Astrocyte of the hippocampus (primary cell): ENCODE measurements at regions not wholly inside any gene's neighbourhood (a gene's known extent, or its start where the extent isn't known, plus 50 kb on each side); places are given as distances from the start of the nearest gene placed in this dataset.
"Not testable (repeated sequence)": the region's sequence is repeated elsewhere in the genome, so short reads cannot be mapped to it uniquely, and the experiment has no call there.

ENCODE experiments used
- DNase-seq: peaks from one replicate; pipeline ENCODE4 v3.0.0; 2011; ENCODE audit warnings: low read depth, low spot score

DNA sequence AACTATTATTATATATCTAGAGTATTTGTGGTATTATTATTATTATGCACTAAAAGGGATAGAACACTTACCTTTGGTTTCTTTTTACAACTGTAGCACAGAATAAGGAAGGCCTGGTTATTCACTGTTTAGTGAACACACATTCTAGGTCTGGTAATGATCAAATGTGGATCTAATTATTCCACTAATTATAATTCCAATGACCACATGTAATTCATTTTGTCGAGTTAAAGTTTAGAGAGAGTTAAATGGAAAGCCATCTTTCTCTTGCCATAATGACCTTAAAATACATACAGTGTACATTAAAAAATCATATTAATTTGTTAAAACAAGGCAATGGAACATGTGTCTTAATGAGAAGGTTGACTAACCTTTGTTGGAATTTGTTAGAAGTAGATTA lies 147.8 kb downstream of the SEM1 start:
- DNase-seq, result no peak

DNA sequence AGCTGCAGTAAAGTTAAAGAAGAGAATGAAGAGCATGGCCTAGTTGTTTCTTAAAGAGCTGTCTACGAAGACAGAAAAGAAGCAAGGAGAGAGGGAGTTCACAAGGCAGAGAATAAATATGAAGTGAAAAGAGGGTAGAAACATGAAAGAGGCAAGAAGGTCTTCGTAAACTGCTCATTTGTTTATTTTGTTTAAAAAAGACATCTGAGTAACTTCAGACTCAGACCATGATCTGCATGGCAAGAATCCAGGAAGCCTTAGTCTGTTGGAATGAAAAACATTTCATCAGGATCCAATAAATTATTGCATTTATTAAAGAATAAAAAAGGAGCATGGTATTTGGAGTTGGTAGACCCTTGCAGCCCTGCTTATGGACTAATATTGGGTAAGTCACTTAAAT lies 151.1 kb downstream of the SEM1 start:
- peak; percentile 37 for DNase-seq

DNA sequence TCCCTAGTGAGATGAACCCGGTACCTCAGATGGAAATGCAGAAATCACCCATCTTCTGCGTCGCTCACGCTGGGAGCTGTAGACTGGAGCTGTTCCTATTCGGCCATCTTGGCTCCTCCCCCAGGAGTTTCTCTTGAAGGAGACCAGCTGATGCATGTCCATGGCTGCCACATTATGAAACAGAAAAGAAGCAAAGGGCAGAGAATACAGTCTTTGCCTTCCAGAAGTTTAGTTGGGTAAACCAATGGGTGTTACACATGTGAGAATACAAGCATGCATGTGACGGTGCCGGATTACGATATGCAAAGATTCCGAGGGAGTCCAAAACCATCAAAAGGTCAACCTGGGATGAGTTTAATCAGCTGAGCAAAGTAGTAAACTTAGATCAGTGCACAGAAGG lies 151.6 kb downstream of the SEM1 start:
- DNase-seq, result no peak

DNA sequence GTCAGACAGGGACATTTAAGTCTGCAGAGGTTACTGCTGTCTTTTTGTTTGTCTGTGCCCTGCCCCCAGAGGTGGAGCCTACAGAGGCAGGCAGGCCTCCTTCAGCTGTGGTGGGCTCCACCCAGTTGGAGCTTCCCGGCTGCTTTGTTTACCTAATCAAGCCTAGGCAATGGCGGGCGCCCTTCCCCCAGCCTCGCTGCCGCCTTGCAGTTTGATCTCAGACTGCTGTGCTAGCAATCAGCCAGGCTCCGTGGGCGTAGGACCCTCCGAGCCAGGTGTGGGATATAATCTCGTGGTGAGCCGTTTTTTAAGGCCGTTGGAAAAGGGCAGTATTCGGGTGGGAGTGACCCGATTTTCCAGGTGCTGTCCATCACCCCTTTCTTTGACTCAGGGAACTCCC lies 152.0 kb downstream of the SEM1 start:
- DNase-seq, result not testable (repeated sequence)

DNA sequence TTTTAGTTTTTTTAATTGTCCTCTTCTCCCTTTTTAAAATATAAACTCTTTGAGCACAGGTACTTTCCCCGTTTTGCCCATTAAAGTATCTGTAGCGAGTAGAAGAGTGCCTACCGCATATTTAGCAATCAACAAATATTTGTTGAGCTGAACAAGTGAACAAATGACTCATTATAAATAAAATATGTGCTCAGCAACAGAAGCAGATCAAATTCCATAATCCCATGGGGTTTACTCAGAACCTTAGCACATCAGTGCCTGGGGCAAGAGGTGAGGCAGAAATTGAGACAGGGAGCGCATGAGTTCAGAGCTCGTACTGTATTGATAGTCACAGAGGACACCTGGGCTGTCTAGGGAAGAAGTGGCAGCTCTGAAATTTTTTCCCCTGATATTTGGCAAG lies 161.0 kb downstream of the SEM1 start:
- no peak for DNase-seq

DNA sequence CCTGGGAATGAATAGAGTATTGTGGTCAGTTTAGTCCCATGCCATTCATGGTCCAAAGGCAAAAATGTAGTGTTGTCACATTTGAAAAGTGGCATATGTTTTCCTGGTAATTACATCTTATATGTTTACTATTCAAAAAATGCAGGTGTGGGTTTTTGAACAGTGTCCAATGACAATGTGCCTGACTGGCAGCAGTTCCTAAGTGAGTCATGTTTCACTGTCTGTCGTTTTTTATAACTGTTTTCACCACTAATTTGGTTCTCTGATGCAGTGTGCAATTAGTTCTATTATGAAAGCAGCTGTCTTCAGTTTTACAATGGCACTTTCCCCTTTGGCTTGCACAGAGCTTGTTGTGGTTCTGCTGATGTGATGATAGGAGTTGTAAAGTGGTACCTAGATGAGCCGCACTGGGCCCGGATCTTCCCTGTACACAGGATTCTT lies 162.3 kb downstream of the SEM1 start:
- DNase-seq, result peak; percentile 52

DNA sequence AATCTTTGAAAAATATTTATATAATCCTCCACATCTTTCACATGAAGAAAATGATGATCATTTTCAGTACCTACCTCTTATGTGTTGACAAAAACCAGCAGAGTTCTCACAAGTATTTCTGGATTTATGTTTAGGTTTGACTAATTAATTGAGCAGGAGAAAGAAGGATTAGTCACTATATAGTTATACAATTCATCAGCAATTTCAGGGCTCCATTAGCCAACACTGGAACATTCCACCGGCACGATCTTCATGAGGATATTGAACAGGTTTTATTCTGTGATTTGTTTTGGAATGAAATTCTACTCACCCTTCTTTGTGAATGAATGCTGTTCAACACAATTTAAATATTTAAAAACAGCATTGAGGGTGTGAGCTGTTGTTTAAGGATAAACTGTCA lies 163.2 kb downstream of the SEM1 start:
- no peak for DNase-seq

DNA sequence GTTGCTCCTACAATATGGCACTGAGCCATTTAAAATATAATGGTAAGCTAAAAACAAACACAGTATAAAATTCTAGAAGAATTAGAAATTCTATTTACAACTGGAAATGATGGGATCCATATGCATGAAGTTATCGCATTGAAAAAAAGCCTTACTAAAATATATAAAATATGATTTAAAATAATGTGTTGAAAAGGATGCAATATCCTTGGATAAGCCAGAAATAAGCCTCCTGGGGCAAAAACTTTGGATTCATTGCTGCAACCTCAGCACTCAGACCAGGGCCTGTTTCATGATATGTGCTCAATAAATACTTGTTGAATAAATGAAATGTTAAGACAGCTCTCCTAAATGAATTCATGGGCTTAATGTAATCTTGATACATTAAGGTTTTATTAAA lies 170.2 kb downstream of the SEM1 start:
- no peak for DNase-seq

DNA sequence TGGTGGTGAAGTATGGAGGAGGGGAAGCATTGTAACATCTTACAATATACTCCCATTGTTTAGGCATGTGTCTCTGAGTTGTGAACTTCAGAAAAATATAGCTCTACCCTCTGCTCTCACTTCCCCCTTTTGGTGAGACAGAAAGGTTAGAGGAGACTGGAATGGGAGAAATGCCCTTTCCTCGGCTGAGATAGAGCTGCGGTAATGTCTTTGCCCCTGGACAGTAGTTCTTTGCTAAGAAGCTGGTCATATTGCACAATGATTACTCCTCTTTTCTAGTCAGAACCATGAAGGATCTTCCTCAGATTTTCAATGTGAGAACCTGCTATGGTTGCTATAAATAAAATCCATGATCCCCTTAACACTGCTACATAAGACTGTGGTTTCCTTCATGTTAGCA lies 171.0 kb downstream of the SEM1 start:
- no peak for DNase-seq

DNA sequence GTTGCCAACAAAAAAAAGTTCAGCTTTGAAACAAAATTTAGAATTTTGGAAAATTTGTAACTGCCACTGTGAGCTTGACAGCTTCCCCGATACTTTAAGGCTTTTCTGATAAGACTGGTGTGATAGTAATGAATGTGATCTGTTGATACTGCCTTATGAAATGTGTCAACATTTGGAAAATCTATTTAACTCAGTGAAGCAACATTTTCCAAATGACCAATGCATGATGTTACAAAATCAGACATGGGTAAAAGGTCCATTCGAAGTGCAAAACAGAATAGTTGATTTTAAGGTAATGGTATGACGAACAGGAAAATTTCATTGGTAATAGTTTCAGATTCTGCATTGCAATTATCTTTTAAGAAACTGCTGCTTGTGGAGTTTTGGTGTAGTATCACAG lies 175.4 kb downstream of the SEM1 start:
- no peak for DNase-seq

DNA sequence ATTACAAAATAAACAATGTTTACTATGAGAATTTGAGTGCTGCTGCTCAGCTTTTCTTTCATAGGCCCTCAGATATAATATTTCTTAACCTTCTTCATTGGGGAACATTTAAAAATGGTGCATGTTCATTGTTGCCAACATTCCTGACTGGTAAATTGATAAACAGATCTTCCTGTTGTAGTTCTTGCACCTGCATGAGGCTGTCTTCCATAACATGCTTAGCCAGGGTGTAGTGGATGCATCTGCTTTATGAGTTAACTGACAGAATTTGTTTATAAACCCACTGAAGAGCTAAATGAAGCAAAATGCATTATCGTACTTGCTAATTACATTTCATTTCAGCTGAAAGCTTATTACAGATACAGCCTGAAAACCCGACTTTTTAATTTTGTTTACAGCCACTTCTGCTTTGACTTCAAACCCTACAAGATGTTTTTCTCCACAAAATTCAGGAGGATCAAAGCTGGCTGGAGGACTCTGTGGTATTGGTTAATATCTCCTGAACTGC lies 177.2 kb downstream of the SEM1 start:
- no peak for DNase-seq

DNA sequence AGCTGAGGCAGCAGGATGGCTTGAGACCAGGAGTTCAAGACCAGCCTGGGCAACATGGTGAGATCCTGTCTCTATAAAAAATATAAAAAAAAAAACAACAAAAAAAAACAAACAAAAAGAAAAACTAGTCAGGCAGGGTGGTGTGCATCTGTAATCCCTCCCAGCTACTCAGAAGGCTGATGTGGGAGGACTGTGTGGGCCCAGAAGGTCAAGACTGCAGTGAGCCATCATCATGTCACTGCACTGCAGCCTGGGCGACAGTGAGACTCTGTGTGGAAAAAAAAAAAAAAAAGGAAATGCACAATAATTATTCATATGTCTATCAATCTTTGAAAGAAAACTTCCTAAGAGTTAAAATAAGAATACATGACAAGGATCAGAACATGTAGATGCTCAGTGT lies 178.3 kb downstream of the SEM1 start:
- no peak for DNase-seq

DNA sequence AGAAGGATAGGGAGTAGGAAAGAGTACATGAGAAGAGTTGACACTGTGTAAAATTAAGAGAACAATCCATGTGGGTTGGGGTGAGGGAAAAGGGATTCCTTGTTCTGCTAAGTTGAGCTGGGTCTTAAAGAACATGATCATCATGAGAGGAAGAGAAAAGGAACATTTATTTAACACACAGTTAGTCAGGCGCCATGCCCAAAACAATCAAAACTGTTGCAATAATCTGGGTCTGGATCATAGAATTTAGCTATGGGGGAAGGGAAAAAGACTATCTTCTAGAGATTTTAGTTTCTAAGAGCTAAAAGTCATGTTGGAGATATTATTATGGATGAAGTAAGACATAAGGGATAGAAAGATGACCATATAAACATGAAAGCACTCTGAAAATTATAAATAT lies 178.9 kb downstream of the SEM1 start:
- DNase-seq, result no peak

DNA sequence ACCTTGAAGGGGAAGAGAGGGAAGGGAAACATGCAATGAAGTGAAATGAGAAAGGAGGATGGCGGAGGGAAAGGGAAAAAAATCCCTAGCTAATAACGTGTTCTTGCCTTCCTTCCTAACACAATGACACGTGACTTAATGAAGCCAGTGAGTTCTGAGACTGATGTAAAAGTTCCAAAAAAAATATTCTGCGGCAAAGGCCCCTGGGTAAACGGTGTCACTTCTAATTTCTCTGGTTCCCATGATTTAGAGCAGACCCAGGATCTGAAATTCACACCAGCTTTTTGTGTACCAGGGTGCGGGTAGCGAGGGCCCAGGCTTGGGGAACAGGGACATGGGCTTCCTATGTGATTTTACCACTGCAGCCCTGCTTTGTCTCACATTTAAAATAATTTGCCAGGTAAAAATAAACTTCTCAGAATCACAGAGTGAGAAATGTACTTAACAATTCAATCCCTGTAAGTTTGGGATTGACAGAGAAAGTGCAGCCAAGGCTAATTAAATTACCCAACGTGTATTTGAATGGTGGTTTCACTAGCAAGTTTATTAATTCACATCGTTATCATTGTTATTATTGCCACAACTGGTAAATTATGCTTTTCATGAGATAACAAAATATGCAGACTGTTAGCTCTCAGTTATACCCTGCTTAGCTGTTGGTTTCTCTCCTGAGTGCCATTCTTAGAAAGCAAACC lies 182.4 kb downstream of the SEM1 start:
- DNase-seq, result no peak

DNA sequence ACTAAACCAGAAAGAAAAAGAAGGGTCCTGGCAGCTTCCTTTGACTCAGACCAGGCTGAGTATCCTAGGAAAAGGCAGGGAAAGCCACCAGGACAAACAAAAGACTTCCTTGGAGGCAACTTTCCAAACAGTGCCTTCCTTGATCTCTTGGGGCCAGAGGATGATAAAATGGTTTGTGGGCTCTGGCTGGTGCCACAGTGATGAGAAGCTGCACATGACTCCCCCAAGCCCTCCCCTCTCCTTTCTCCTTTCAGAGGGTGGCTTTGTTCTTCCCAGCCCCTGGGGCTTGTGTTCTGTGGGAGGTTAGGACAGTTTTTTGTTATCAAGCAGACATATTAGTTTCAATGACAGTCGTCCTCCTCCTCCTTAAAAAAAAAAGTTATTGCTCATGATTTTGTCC lies 183.2 kb downstream of the SEM1 start:
- no peak for DNase-seq

DNA sequence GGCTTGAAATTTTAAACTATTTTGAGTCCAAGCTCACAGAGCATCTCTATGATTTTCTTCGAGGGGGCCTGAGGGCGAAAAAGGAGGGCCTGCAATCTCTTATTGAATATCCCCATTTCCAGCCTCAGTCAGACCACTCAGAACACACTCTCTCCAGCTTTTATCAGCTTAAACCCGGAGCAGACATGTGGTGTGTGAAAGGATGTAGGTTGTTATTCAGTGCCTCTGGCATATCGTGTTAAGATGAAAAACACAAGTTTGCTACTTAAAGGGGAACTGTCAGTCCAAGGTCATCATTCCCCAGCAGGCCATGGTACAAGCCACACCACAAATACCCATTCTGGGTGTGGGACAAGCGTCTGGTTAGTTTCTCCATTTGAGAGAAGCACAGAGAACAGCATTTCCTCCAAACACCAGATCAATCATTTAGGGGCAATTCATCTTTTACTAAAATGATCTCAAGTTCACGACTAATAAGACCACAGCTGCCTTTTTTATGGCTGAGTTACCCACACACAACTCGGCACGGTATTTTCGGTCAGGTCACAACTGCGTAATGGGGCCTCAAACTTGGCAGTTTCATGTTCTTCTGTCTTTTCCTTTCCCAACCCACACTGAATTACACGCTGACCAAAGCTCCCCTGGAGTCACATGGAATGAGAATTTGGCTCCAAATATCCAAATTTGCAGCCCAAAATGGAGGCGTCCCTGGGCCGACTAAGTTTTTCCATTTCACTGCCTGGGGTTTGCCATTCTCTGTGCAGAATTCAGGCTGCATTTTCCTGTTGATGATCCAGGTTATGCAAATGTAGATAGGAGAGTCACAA lies 188.4 kb downstream of the SEM1 start:
- no peak for DNase-seq

DNA sequence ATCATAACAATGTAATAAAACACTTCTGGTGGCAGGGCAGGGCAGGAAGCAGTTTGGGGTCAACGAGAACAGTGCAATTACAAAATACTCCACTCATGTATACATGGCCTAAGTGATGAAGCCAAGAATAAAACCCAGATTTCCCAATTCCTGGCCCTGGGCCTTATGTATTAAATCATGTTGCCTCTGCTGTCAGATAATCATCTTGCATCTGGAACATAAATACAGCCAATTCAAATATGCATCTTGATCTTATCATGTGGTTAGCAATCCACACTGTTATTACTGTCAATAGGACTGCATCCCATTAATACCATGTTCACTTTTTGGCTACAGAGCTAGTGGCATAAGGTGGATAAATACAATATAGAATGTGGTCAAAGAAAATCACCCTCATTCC lies 186.5 kb upstream of the SLC25A13 start:
- DNase-seq, result no peak

DNA sequence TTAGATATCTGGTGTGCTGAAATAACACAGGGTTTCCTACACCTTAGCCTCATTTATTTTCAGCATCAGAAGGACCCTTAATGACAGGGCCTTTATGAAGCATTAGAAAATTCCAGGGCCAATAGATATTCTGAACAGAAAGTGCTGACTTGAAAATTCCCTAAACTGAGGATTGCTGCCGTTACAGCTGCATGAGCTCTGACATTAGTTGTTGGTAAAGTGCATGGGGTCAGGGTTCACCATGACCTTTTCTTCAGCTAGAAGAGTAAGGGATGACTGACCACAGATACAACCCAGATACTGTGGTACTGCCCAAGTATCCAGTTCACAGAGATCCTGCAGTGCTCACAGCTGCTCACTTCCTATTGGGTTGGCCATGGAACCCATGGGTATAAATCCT lies 181.7 kb upstream of the SLC25A13 start:
- DNase-seq, result no peak

DNA sequence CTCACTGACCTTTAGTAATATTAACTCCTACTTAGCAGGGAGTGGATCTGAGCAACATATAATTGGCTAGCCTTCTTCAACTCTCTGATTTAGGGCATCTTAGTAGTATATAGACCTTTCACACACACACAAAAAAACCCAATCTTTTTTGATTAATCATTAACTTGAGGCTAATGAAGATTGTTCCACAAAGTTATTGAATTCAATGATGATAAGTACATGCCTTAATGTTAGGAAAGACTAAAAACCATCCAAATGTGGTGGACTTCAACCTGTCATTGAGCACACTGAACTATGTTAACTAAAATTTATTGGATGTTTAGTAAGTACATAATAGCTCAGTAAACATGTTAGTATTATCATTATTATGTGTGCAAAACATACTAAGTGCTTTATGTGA lies 179.4 kb upstream of the SLC25A13 start:
- DNase-seq, result no peak

DNA sequence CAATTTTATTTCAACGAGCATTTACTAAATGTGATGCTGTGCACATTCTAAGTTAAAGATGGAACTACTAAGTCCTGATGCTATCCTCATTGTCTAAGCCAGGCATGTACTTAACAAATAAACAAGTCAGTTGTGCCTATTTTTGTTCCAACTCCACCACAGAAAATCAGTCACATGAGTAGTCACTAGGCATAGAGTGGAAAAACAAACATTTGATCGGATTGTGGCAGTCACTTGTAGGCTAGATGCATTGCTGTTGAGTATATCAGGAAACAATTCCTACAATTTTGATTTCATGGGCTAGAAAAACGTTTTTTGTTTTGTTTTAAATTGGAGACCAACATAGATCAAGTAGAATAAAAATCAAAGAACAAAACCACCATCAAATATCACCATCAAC lies 177.6 kb upstream of the SLC25A13 start:
- no peak for DNase-seq

DNA sequence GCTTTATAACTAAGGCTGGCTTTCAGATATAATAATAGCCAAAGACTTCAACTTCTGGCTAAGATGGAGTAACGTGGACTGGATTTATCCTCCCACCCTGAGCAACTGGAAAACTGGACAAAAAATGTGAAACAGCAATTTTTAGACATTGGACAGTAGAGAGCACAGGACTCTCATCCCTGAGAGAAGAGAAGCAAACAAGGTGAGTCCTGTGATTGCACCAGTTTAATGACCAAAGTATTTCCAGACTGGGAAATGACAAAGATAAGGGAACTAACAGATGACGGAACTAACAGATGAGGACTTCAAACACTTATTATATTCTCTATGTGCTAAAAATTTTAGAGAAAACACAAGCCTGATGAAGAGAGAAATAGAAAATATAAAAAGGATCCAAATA lies 175.7 kb upstream of the SLC25A13 start:
- DNase-seq, result no peak

DNA sequence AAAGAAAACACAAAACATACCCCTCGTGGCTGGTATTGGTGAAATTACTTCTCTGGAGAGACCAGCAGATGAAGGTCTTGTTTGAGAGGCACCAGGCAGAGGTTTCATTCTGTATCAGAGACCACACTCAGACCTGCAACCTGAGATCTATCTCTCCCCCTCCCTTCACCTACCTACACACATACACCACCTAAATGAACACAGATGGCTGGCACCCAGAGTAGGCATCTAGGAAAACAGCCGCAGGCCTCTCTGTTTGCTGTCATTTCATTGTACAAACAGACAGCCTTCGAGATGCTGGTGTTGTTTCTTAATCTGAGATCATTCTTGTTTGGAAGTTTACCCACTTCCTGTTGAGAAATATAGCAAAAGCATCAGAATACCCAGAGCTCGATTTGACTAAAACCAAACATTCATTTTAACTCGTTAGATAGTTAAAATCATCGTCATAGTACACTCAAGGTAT lies 173.9 kb upstream of the SLC25A13 start:
- DNase-seq, result no peak

DNA sequence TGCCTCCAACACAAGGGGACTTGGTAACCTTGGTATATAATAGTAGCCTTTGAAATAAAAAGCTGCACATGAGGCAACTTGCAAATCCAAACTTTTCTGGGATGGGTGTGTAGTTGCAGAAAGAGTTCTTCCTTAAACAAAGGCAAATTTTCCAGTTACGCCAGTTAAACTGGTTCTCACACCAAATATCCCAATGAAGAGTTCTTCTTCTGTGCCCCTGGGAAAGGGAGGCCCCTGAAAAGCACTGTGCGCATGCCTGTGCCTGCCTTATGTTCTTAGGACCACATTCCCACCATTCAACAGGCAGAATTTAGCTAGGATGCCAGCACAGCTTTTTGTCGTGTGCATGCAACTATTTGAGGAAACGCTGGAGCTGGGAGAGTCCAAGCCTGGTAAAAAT lies 164.8 kb upstream of the SLC25A13 start:
- DNase-seq, result no peak
